ENCODE measurements at regions not wholly inside any gene's neighbourhood (a gene's known extent, or its start where the extent isn't known, plus 50 kb on each side); places are given as distances from the start of the nearest gene placed in this dataset.

- intact Hi-C loops (cut with DNase I): no loop called here
- no peak for TF ChIP-seq CTCF (IDR thresholded peaks at IDR 0.05; ENCODE audit: borderline replicate concordance, extremely low read depth, insufficient read depth)
- Histone ChIP-seq H3K36me3 (ENCODE audit: control insufficient read depth in 2 of 3, insufficient read depth in 3 of 3, low read length in 3 of 3) (no peaks in the 10 kb centered on the region), H3K27ac (ENCODE audit: low read depth in 2 of 2, low read length in 2 of 2) (no peak overlapping the region), H3K9ac (ENCODE audit: low read length in 3 of 3) (no peak overlapping the region), H3K27me3 (ENCODE audit: control insufficient read depth, insufficient read depth, low read length) (no peaks in the 10 kb centered on the region), H3K4me1 (ENCODE audit: control insufficient read depth in 2 of 3, insufficient read depth in 2 of 3, low read depth in 1 of 3, low read length in 3 of 3) (no peaks in the 10 kb centered on the region), H3K9me3 (ENCODE audit: control insufficient read depth in 2 of 3, insufficient read depth in 1 of 3, low read length in 3 of 3) (no peaks in the 10 kb centered on the region), H3K4me3 (ENCODE audit: low read length in 3 of 3) (no peak overlapping the region)
- FAIRE-seq (no peak), DNase-seq (no peak)
Measured at GRCh38 chrX:144715337-144715736, 532.0 kb upstream of the SPANXN1 start.

- H3K27me3 ChIP-seq (ENCODE audit: control insufficient read depth, insufficient read depth, low read length): no peaks in the 10 kb centered on the region
- no peaks in the 10 kb centered on the region for H3K4me1 ChIP-seq (ENCODE audit: control insufficient read depth in 2 of 3, insufficient read depth in 2 of 3, low read depth in 1 of 3, low read length in 3 of 3)
- no peak overlapping the region for H3K9ac ChIP-seq (ENCODE audit: low read length in 3 of 3)
- no peak for FAIRE-seq
- no peak overlapping the region for H3K27ac ChIP-seq (ENCODE audit: low read depth in 2 of 2, low read length in 2 of 2)
- H3K9me3 ChIP-seq (ENCODE audit: control insufficient read depth in 2 of 3, insufficient read depth in 1 of 3, low read length in 3 of 3): no peaks in the 10 kb centered on the region
- DNase-seq: no peak
- no peak for TF ChIP-seq CTCF (IDR thresholded peaks at IDR 0.05; ENCODE audit: borderline replicate concordance, extremely low read depth, insufficient read depth)
- no peak overlapping the region for H3K4me3 ChIP-seq (ENCODE audit: low read length in 3 of 3)
- intact Hi-C loops (cut with DNase I): no loop called here
- no peaks in the 10 kb centered on the region for H3K36me3 ChIP-seq (ENCODE audit: control insufficient read depth in 2 of 3, insufficient read depth in 3 of 3, low read length in 3 of 3)
Measured at GRCh38 chrX:144716187-144716586, 531.1 kb upstream of the SPANXN1 start.

GRCh38 chrX:144717682-144718081 lies 529.6 kb upstream of the SPANXN1 start:
- TF ChIP-seq CTCF (IDR thresholded peaks at IDR 0.05; ENCODE audit: borderline replicate concordance, extremely low read depth, insufficient read depth): no peak
- intact Hi-C loops (cut with DNase I): no loop called here
- Histone ChIP-seq H3K4me3 (ENCODE audit: low read length in 3 of 3) (no peak overlapping the region), H3K27ac (ENCODE audit: low read depth in 2 of 2, low read length in 2 of 2) (no peak overlapping the region), H3K4me1 (ENCODE audit: control insufficient read depth in 2 of 3, insufficient read depth in 2 of 3, low read depth in 1 of 3, low read length in 3 of 3) (no peaks in the 10 kb centered on the region), H3K9me3 (ENCODE audit: control insufficient read depth in 2 of 3, insufficient read depth in 1 of 3, low read length in 3 of 3) (no peaks in the 10 kb centered on the region), H3K27me3 (ENCODE audit: control insufficient read depth, insufficient read depth, low read length) (no peaks in the 10 kb centered on the region), H3K9ac (ENCODE audit: low read length in 3 of 3) (no peak overlapping the region), H3K36me3 (ENCODE audit: control insufficient read depth in 2 of 3, insufficient read depth in 3 of 3, low read length in 3 of 3) (no peaks in the 10 kb centered on the region)
- DNase-seq: no peak
- FAIRE-seq: no peak

- no peak overlapping the region for H3K9ac ChIP-seq (ENCODE audit: low read length in 3 of 3)
- no peak for TF ChIP-seq CTCF (IDR thresholded peaks at IDR 0.05; ENCODE audit: borderline replicate concordance, extremely low read depth, insufficient read depth)
- H3K27ac ChIP-seq (ENCODE audit: low read depth in 2 of 2, low read length in 2 of 2): no peak overlapping the region
- no peak overlapping the region for H3K4me3 ChIP-seq (ENCODE audit: low read length in 3 of 3)
- no peaks in the 10 kb centered on the region for H3K9me3 ChIP-seq (ENCODE audit: control insufficient read depth in 2 of 3, insufficient read depth in 1 of 3, low read length in 3 of 3)
- no peaks in the 10 kb centered on the region for H3K4me1 ChIP-seq (ENCODE audit: control insufficient read depth in 2 of 3, insufficient read depth in 2 of 3, low read depth in 1 of 3, low read length in 3 of 3)
- no peaks in the 10 kb centered on the region for H3K36me3 ChIP-seq (ENCODE audit: control insufficient read depth in 2 of 3, insufficient read depth in 3 of 3, low read length in 3 of 3)
- FAIRE-seq (no peak), DNase-seq (no peak)
- intact Hi-C loops (cut with DNase I): no loop called here
- H3K27me3 ChIP-seq (ENCODE audit: control insufficient read depth, insufficient read depth, low read length): no peaks in the 10 kb centered on the region
Measured at GRCh38 chrX:144722307-144722706, 525.0 kb upstream of the SPANXN1 start.
